Stimulated activated CD4-positive, alpha-beta T cell treated with anti-CD3 and anti-CD28 coated beads, Interleukin-12 subunit alpha, Interleukin-12 subunit beta, amount 100 ng/mL, for 48 hours (primary cell): ENCODE measurements at regions not wholly inside any gene's neighbourhood (a gene's known extent, or its start where the extent isn't known, plus 50 kb on each side); places are given as distances from the start of the nearest gene placed in this dataset.

Experiments
- DNase-seq, 3 donors: peaks; one replicate each; pipeline ENCODE4 v3.0.0-alpha.2; 2020; ENCODE audit warnings: low read depth in 2 of 3, low spot score in 1 of 3

DNA sequence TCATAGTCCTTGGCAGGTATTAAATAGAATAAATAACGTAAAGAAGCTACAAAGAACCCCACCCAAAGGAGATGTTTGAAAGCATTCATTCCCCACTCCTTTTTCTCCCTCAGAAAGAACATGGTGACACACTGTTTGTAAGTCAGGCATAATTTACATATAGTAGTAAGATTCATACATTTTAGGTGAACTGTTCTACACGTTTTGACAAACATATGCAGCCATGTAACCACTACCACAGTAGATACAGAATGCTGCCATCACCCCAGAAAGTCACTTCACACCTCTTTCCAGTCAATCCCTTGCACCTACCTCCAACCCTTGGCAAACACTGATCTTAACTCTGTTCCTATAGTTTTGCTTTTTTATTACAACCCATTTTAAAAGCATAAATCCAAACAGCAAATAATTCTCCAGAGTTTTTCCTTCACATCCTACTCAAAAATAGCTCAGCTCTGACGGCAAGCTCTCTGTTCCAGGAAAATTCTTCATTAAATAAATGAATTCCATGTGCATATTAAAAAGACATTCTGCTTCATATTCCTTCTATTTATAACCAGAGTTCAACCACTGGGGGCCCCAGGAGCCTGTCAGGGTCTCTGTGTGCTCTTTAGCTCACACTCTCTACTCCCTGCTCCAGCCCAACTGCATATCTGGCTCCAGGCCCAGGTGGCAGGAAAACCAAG is 258.8 kb downstream of the PLPP3 start:
- DNase-seq: no peak

DNA sequence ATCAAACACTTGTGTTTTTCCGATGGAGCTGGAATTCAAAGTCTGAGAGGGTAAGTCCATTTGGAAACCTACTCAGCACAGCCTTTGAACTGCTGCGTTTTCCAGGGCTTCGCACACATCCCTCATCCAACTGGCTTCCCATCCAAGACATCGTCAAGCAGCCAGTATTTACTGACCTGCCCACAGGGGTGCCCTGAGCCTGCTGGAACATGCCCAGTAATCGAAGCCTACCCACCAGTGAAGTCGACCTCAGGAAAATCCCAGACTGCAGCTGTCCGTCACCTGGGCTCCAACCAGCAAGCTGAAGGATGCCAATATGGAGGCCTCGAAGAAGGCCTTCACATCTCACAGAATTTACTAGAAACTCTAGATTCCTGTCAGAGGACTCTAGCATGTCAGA is 261.6 kb downstream of the PLPP3 start:
- no peak for DNase-seq

DNA sequence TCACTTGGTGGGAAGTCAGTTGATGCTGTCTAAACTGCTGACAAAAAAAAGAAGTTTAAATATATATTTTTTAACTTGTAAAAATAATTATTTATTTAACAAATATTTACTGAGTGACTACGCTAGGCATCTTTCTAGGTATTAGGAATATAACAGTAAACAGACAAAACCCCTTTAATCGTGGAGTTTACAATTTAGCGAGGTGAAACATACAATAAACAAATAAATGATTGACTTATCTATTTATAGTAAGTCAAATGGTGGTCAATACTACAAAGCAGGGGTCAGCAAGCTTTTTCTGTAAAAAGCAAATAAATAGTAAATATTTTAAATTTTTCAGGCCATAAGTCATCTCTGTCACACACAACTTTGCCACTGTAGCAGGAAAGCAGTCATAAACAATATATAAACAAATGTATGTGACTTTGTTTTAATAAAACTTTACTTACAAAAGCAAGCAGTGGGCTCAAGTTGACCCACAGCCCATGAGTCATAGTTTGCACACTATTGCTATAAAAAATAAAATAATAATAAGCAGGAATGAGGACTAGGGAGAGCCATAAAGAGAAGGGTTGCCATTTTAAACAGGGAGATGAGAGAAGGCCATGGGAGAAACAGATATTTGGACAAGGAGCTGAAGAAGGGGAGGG is 263.9 kb downstream of the PLPP3 start:
- DNase-seq: no peak

DNA sequence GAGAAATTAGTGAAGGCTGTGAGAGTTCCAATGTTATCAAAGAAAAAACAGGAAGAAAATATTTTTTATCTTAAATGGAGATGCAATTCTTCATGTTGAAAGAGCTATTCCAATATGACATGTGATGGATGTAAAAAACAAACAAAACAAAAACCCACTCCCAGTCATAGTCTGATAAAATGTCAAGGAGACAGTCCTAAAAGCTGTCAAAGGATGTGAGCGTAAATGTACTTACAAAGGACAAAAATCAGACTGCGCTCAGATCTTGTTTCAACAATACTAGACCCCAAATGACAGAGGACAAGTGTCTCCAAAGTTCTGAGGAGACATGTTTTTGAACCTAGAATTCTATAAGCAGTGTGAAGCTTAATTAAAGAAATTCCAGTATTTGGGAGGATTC is 265.8 kb downstream of the PLPP3 start:
- DNase-seq: no peak

DNA sequence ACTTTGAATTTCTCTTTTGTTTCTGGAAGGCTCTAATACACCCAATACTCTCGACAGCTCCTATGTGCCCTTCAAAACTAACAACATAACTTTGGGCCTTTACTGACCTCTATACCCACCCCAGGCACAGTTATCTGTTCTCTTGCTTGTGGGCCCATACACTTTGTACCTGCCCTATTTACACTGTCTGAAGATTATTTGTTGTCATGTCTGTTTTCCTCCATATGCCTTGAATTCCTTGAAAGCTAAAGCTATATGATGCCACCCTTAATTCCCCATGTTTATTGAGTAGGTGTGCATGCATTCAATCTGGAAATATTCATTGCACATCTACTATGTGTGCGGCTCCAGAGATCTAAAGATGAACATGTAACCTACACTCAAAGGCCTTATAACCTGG is 267.6 kb downstream of the PLPP3 start:
- DNase-seq: no peak

DNA sequence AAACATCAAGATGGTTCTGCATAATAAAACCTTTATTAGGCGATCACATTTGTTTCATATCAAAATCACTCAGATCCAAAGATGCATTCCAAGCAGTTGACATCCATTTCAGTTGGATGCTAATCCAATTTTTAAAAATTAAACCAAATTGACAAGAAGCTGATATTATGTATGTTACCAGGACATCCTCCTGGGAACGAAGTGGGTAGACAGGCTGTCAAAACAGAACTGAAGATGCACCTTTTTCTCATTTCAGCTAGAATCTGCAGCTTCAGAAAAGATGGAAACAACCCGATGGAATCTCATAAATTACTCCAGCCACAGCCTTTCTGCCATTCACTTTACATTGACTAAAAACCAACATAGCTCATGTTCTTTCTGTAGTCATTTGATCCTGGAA is 268.4 kb downstream of the PLPP3 start:
- no peak for DNase-seq

DNA sequence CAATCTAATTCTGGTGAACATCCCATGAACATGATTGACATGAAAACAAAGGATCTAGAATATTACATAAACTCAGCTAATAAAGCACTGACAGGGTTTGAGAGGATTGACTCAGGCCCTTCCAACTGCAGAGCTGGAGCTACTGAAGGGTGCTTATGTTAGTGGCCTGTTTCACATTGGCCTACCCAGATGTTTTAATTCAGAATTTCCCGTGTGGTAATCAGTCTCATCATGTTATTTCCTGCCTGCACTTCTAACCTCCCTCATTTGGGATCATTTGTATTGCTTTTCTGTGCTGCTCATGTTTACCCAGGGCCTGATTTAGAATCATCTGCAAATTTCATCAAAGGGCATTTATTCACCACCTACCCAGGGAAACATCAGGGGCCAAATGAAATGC is 270.3 kb downstream of the PLPP3 start:
- no peak for DNase-seq

DNA sequence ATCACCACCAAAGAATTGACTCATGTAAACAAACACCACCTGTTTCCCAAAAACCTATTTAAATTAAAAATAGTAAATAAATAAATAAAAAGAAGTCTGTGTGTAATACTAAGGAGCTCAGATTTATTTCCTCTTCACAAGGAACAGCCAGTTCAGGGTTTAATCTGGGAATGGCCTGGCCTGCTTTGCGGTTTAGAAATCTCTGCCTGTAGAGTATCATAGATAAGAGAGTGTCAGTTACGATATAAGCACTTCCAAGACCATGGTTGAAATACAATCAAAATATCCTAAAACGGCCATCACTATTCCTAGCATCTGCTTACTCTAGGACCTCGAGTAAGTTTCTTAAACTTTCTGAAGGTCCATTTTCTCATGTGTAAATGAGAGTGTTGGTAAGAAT is 274.4 kb downstream of the PLPP3 start:
- DNase-seq: no peak

DNA sequence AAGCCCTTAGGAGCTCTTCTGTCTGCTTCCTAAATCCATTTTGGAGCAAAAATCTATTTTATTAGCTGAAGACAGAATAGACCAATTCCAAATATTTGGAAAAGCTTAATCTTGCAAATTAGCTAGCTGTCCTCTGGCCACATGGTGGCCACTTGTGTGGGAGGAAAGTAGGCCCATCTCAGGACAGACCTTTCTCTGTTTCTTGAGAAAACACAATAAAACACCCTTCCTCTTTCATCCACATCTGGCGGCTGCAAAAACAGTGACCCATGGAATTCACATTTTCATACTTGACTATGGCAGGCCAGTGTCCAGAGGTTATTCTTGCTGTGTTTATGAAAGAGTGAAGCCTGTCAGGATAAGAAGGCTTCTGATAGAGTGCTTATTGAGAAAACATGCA is 275.6 kb downstream of the PLPP3 start:
- DNase-seq: no peak

DNA sequence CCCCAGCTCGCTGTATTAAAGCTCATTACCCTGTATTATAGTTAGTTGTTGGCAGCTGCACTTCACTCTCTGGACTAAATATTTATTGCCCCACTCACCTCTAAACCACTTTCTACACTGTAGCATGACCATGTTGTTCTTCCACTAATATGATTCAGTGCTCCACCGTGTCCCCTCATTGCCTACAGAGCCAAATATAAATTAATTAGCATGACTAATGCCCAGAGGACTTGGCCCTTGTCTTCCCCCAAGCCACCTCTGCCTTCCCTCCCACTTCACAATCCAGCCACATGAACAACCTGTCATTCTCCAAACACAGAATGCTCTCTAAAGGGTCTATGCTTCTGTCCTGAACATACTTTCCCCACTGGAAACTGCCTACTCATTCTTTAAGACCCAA is 276.5 kb downstream of the PLPP3 start:
- no peak for DNase-seq

DNA sequence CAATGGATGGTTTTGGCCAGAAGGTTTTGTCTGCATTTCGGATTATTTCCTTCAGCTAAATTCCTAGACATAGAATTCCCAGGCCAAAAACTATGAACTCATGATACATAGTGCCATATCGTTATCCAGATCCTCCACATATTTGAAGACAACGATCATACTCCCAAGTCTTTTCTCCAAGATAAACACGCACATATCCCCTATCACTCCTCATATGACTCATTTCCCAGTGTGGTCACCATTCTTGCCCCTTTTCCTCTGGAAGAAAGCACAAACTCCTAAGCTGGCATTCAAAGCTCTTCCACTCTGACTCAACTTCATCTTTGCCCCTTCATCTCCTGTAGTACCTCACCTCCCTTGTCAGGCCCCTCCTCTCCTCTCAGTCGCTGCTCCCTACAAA is 277.6 kb downstream of the PLPP3 start:
- DNase-seq: no peak

DNA sequence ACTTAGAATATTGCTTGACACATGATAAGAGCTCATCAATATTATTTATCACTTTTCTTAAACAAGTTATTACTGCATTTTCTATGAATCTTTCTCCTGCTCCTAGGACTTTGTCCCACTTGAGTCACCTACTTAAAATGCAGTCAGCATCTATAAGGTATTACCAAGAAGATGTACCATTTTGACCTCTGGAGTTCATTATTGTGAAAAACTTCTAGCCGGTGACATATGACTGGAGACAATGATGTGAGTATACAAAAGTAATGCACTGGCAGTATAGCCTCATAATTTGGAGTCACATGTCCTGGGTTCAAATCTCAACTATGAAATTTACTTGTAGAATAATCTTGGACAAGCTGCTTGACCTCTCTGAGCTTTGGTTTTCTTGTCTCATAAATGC is 278.5 kb downstream of the PLPP3 start:
- no peak for DNase-seq

DNA sequence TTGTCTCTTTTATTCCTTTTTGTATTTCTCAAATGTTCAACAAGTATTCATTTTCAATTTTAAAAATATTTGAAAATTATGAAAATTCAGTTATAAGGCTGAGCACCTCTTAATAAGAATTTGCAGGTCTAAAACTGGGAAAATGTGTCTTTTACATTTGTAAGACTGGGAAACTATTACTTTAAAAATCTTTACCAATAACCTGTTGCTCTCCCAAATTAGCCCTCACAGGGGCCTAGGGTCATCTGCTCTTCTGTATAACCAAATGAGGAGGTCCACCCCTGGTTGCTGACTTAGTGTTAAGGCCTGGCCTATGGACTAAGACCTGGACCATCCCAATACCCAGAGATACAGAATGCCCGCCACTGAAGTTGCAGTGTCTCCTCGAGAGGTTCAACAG is 280.5 kb downstream of the PLPP3 start:
- DNase-seq: no peak

DNA sequence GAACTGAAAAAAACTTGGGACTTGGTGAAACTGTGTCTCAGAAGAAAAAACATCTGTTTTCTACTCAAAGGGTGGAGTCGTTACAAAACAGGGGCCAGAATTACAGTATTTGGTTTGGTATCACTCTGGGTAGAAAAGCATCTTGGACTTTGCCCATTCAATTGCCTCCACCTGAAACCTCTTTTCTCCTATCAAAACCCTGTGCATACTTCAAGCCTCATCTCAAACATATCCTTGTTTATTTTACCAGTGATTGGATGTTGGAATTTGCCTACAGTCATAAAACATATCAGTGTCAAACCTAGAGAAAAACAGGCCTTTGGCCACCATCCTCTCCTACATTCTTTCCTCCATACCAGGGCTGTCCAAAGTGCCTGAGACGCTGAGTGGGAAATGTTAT is 281.5 kb downstream of the PLPP3 start:
- DNase-seq: no peak

DNA sequence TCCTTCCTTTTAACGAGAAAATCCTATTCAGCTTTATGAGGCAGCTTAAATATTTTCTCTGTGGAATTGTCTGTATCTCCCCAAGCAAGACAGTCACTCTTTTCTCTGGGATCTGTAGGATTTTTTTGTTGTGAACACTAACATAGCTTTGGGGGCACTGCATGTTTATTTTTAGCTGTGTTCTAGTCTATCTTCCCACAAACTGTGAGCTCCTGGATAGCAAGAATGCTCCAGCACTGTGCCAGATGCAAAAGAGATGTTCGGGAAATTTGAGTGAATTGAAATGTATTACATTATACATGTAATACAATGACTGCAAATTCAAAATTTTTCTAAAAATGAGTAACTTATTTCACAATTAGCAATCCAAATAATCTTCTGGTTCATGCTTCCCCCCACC is 282.2 kb downstream of the PLPP3 start:
- DNase-seq: no peak

DNA sequence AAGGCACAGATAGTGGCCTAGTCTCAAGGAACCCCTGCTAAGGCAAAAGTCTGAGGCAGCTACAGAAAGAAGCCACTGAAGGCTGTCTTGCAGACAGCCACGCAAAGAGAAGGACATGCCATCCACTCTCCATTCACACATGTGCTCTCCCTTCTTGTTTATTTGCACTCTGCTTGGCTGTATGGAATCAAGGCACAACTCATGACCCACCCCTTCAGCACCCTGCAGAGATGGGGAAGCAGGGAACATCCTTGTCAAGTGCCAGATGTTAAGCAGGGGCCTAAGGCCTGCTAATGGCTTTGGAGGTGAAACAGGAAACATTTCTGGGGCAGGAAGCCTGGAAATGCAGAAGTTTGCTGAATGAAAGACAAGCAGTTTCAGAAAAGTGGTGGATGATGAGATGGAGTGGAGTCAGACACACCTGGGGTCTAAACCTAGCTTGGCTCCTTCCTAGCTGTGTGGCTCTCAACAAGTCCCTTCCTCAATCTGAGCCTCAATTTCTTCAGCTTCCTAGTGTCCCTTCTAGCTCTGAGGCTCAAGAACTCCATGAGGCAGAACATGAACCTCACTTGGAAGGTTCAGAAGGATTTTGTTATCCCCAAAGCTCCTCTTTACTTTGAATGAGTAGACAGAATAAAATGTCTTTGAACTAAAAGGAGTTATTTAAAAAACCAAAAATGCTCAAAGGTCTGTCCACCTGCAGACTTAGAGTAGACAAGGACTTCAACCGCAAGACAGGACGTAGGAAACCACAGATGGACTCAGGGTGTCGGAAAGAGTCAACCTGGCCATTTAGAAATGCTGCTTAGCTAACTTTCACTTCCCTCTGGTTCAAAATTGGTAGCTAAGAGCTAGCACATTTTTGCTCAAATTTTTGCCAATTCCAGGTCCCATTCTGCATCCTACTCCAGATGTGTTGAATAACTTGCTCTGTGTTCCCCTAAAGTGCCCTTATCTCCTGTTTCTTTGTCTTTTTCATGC is 283.1 kb downstream of the PLPP3 start:
- DNase-seq: no peak

DNA sequence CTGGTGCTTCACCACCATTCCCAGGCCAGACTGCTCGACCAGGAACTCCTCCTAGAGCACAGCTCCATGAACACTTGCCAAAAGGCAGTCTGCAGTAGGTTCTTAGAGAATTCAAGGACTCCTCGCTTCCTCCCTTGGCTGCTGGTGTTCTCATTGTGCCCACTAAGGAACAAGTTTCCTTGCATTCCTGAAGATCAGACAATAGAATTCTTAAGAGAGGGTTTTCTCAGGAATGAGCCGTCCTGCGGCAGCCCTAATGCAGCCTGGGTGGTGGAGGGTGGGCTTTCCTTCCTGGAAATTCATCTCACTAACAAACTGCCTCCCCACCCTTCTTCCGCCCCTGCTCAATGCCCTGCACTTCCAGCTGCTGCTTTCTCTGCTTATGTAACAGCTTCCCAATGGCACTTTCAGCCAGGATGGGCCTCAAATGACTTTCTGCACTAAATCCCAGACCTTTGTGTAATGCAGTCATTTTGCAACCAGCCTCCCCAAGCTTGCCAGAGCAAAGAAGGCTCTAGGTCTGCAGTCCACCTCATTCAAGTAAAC is 287.9 kb downstream of the PLPP3 start:
- DNase-seq: no peak

DNA sequence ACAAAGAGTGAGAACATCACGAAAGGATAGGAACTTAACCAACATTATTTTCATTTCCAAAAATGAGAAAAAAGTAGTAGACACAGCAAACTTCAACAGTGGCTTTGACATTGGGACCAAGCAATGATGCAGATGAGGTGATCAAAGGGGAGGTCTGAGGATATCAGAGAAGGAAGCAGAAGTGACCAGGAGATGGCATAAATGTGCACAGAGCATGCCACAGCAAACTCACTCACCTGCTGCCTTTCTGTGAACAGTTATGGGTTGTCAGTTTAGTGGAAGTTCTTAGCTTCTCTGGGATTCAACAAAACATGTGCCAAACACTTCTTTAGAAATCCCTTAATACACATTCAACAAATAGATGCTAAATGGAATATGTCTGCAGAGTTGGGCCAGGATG is 290.1 kb downstream of the PLPP3 start:
- DNase-seq: no peak

DNA sequence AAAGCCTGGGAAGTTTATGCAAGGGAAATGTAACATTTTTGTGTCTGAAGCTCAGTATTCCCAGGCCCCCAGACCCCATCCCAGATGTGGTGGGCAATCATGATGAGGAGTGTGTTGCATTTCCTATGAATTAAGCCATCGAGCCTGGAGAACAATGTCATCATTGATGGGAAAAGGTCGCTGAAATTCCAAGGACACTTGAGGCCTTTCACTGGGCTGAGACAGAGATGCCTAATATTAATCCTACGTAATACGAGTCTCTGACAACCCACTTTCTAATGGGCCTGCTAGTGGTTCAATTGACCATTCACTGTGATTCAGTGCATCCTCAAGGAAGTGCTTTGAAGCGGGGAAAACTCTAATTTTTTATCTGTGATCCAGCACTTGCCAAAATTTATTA is 291.6 kb downstream of the PLPP3 start:
- no peak for DNase-seq

DNA sequence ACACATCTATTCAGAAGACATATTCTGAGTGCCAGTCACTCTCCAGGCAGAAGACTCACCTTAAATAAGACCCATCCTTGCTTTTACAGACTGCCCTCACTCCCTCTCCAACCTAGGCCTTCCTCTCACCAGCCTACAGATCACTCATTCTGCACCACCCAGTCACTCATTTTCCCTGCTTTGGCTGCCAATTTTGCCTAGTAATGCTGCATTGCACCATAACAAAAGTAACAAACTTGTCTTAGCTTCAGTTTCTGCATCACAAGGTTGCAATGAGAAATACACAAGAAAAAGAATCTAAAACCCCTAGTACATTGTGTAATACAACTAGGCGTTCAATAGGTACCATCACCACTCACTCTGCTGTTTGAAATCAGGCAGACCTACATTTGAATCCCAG is 292.4 kb downstream of the PLPP3 start:
- DNase-seq: no peak

DNA sequence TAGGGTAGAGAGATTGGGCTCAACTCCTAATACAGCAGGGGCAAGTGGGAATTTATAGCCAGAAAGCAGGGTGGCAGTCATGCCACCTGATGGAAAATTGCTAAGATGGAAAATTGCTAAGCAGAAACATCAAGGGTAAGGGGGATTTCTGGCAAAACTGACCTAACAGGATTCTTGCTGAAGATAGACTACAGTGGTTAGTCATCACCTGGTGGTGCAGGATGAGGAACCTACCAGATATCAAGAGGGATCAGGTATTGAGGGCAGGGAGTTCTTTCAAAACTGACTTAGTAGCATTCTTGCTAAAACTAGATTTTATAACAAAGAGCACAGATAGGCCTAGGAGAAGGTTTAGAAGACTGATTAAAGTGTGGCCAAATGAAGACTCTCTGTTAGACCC is 292.9 kb downstream of the PLPP3 start:
- DNase-seq: no peak
